Neural crest cell (in vitro differentiated cells): ENCODE measurements at regions not wholly inside any gene's neighbourhood (a gene's known extent, or its start where the extent isn't known, plus 50 kb on each side); places are given as distances from the start of the nearest gene placed in this dataset.

Experiments used
- DNase-seq: peaks from one replicate; pipeline ENCODE4 v3.0.0; 2021; ENCODE audit warnings: low read depth, mixed read lengths, low spot score
- H3K27ac Mint-ChIP-seq: one replicate; pipeline ENCODE4 v1.8.0; 2021; ENCODE audit warnings: mild to moderate bottlenecking, mixed read lengths; ENCODE audit not compliant: unreplicated experiment
- H3K27me3 Mint-ChIP-seq: 2 replicates; pipeline ENCODE4 v1.8.0; 2021; ENCODE audit warnings: low read depth, mild to moderate bottlenecking, mixed read lengths
- H3K36me3 Mint-ChIP-seq: 2 replicates; pipeline ENCODE4 v1.8.0; 2021; ENCODE audit warnings: low read depth, mild to moderate bottlenecking, mixed read lengths
- H3K4me1 Mint-ChIP-seq: 2 replicates; pipeline ENCODE4 v1.8.0; 2021; ENCODE audit warnings: mixed read lengths
- H3K4me3 Mint-ChIP-seq: one replicate; pipeline ENCODE4 v1.8.0; 2021; ENCODE audit warnings: mild to moderate bottlenecking, mixed read lengths
- H3K9me3 Mint-ChIP-seq: 2 replicates; pipeline ENCODE4 v1.8.0; 2021; ENCODE audit warnings: mixed read lengths
- TF ChIP-seq, protein P1 (sequence below): fragments of 200-600 bp; sonication (generic); conservative IDR thresholded peaks from 2 replicates; pipeline ENCODE4 v1.5.0; 2021; ENCODE audit warnings: antibody characterized with exemption, mild to moderate bottlenecking

DNA sequence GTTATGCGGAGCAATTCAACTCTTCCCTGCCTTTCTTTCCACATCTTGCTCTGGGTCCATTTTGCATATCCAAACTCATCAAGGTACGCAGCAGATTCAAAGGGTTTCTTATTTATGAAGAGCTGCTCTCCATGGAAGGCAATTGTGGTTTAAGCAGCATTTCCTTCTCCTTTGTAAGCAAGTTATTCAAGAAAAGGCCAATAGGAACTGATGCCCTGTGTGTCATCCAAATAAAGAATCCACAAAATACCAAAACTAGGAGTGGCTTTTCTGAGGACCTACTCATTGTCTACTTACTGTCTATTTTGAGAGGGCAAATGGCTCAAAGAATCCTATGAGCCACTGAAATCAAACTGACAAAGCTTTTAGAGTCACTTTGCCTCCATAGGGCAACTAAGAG is 253.1 kb downstream of the PTEN start:
- Mint-ChIP-seq H3K36me3 (no peaks in the 10 kb centered on the region), H3K4me3 (no peak overlapping the region), H3K9me3 (peaks cover 2% of the 10 kb centered on the region), H3K27ac (no peak overlapping the region), H3K4me1 (no peaks in the 10 kb centered on the region), H3K27me3 (no peaks in the 10 kb centered on the region)
- TF ChIP-seq, protein P1, sequence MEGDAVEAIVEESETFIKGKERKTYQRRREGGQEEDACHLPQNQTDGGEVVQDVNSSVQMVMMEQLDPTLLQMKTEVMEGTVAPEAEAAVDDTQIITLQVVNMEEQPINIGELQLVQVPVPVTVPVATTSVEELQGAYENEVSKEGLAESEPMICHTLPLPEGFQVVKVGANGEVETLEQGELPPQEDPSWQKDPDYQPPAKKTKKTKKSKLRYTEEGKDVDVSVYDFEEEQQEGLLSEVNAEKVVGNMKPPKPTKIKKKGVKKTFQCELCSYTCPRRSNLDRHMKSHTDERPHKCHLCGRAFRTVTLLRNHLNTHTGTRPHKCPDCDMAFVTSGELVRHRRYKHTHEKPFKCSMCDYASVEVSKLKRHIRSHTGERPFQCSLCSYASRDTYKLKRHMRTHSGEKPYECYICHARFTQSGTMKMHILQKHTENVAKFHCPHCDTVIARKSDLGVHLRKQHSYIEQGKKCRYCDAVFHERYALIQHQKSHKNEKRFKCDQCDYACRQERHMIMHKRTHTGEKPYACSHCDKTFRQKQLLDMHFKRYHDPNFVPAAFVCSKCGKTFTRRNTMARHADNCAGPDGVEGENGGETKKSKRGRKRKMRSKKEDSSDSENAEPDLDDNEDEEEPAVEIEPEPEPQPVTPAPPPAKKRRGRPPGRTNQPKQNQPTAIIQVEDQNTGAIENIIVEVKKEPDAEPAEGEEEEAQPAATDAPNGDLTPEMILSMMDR = no peak
- DNase-seq = no peak

GRCh38 chr10:88116971-88117626 is 253.7 kb downstream of the PTEN start:
- Mint-ChIP-seq H3K4me1 (no peaks in the 10 kb centered on the region), H3K27me3 (no peaks in the 10 kb centered on the region), H3K4me3 (no peak overlapping the region), H3K27ac (no peak overlapping the region), H3K36me3 (no peaks in the 10 kb centered on the region), H3K9me3 (peaks cover 2% of the 10 kb centered on the region)
- no peak for DNase-seq
- TF ChIP-seq, protein P1 = no peak

- no peaks in the 10 kb centered on the region for H3K36me3 Mint-ChIP-seq
- TF ChIP-seq, protein P1 = peak; percentile 37
- no peak for DNase-seq
- no peak overlapping the region for H3K27ac Mint-ChIP-seq
- peaks cover 2% of the 10 kb centered on the region for H3K9me3 Mint-ChIP-seq
- H3K27me3 Mint-ChIP-seq = no peaks in the 10 kb centered on the region
- no peaks in the 10 kb centered on the region for H3K4me1 Mint-ChIP-seq
- H3K4me3 Mint-ChIP-seq = no peak overlapping the region
Measured at GRCh38 chr10:88117869-88118632, 254.6 kb downstream of the PTEN start.

DNA sequence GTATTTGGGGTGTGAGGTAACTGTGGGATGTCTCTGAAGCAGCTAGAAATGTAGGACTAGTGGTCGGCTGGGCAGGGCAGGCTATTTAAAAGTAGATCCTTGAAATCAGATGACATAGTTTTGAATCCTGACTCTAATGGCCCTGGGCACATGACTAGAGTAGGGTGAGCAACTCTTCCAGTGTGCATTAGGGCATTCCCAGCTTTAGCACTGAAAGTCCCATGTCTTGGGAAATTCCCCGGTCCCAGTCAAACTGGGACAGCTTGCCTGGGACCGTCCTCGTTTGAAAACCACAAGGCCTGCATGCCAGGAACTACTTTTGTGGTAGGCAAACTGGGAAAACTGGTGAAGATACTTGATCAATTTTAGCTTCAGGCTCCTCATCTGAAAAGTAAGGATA is 255.3 kb downstream of the PTEN start:
- H3K27ac Mint-ChIP-seq = no peak overlapping the region
- H3K9me3 Mint-ChIP-seq = peaks cover 2% of the 10 kb centered on the region
- TF ChIP-seq, protein P1 = no peak
- no peaks in the 10 kb centered on the region for H3K27me3 Mint-ChIP-seq
- no peak overlapping the region for H3K4me3 Mint-ChIP-seq
- no peak for DNase-seq
- no peaks in the 10 kb centered on the region for H3K4me1 Mint-ChIP-seq
- no peaks in the 10 kb centered on the region for H3K36me3 Mint-ChIP-seq

GRCh38 chr10:88119160-88119559 is 255.7 kb downstream of the PTEN start:
- DNase-seq = no peak
- Mint-ChIP-seq H3K27ac (no peak overlapping the region), H3K4me1 (no peaks in the 10 kb centered on the region), H3K4me3 (no peak overlapping the region), H3K36me3 (no peaks in the 10 kb centered on the region), H3K27me3 (no peaks in the 10 kb centered on the region), H3K9me3 (peaks cover 2% of the 10 kb centered on the region)
- TF ChIP-seq, protein P1 = no peak
